CD4-positive, CD25-positive, alpha-beta regulatory T cell (primary cell): ENCODE measurements at regions not wholly inside any gene's neighbourhood (a gene's known extent, or its start where the extent isn't known, plus 50 kb on each side); places are given as distances from the start of the nearest gene placed in this dataset.

Experiments
- ATAC-seq, 2 donors: fragments of 150-1000 bp; cut with Tn5 transposase; one replicate each; pipeline ENCODE4 v1.10.0; 2021; ENCODE audit warnings: low read depth in 2 of 2, moderate number of reproducible peaks in 2 of 2, moderate library complexity in 1 of 2
- DNase-seq, 3 donors: peaks; one replicate each; pipeline versions ENCODE4 v3.0.0 to v3.0.0-alpha.2; 2012 to 2022; ENCODE audit warnings: mixed read lengths in 1 of 3
- H3K27ac ChIP-seq: one replicate; pipeline ENCODE4 v1.7.0; 2013; ENCODE audit warnings: mild to moderate bottlenecking, low read length; ENCODE audit not compliant: insufficient read depth, poor library complexity, severe bottlenecking
- H3K27me3 ChIP-seq: one replicate; pipeline ENCODE4 v1.7.0; 2013; ENCODE audit warnings: low read length; ENCODE audit not compliant: control insufficient read depth, insufficient read depth
- H3K36me3 ChIP-seq: one replicate; pipeline ENCODE4 v1.7.0; 2013; ENCODE audit warnings: mild to moderate bottlenecking, low read length, moderate library complexity; ENCODE audit not compliant: control insufficient read depth, insufficient read depth
- H3K4me1 ChIP-seq: 2 replicates; pipeline ENCODE4 v1.7.0; 2013; ENCODE audit warnings: mild to moderate bottlenecking, low read length; ENCODE audit not compliant: insufficient read depth, control insufficient read depth, poor library complexity, severe bottlenecking
- H3K4me3 ChIP-seq: one replicate; pipeline ENCODE4 v1.7.0; 2013; ENCODE audit warnings: low read depth, mild to moderate bottlenecking, low read length, moderate library complexity
- H3K9me3 ChIP-seq, 2 experiments: 1 replicate in 1 of 2; 2 replicates in 1 of 2; pipeline ENCODE4 v1.7.0; 2013; ENCODE audit warnings: low read length in 2 of 2, mild to moderate bottlenecking in 1 of 2, moderate library complexity in 1 of 2; ENCODE audit not compliant: control insufficient read depth in 2 of 2
- H3K27ac Mint-ChIP-seq, 3 donors: one replicate each; pipeline ENCODE4 v1.8.0; 2020 to 2022; ENCODE audit warnings: mild to moderate bottlenecking in 3 of 3, mixed read lengths in 3 of 3, moderate library complexity in 2 of 3
- H3K27me3 Mint-ChIP-seq: one replicate; pipeline ENCODE4 v1.8.0; 2022; ENCODE audit warnings: mild to moderate bottlenecking, mixed read lengths
- H3K36me3 Mint-ChIP-seq: one replicate; pipeline ENCODE4 v1.8.0; 2020; ENCODE audit warnings: mixed read lengths
- H3K4me1 Mint-ChIP-seq, 4 donors: one replicate each; pipeline ENCODE4 v1.8.0; 2020 to 2022; ENCODE audit warnings: mixed read lengths in 4 of 4, mild to moderate bottlenecking in 1 of 4
- H3K4me3 Mint-ChIP-seq, 4 donors: one replicate each; pipeline ENCODE4 v1.8.0; 2020 to 2022; ENCODE audit warnings: mild to moderate bottlenecking in 4 of 4, mixed read lengths in 4 of 4, moderate library complexity in 3 of 4
- H3K9me3 Mint-ChIP-seq, 7 donors: one replicate each; pipeline ENCODE4 v1.8.0; 2020 to 2022; ENCODE audit warnings: mixed read lengths in 7 of 7, mild to moderate bottlenecking in 3 of 7, moderate library complexity in 2 of 7

DNA sequence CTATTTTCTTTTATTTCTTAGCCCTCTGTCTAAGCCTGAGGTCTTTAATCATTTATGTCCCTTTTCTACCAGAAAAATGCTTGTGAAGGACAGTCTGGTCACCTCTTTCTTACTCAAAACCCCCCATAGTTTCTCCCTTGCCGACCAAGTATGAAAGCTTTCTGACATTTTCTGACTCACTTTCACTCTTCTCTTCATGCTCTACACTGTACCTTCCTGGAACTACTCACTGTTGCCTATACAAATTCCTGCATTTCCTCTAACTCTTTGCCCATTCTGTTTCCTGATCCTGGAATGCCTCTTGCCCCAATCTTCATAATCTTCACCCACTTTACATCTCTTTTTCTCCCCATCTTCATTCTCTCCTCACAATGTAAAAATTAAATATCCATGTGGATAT is 380.0 kb downstream of the HHIPL2 start:
- no peak overlapping the region for H3K27ac ChIP-seq
- no peak overlapping the region for H3K4me3 ChIP-seq
- H3K4me1 Mint-ChIP-seq, result peaks cover 0 to 5% (median under 1%) of the 10 kb centered on the region in 4 donors
- DNase-seq (no peak), ATAC-seq (no peak)
- H3K27ac Mint-ChIP-seq, result no peak overlapping the region
- H3K9me3 Mint-ChIP-seq, result peaks cover 0 to 15% (median 8%) of the 10 kb centered on the region in 7 donors
- no peaks in the 10 kb centered on the region for H3K36me3 ChIP-seq
- peaks cover 4% of the 10 kb centered on the region for H3K36me3 Mint-ChIP-seq
- H3K9me3 ChIP-seq, result peaks cover 8% of the 10 kb centered on the region in 2 experiments
- no peaks in the 10 kb centered on the region for H3K27me3 Mint-ChIP-seq
- no peaks in the 10 kb centered on the region for H3K4me1 ChIP-seq
- peaks cover 2% of the 10 kb centered on the region for H3K27me3 ChIP-seq
- H3K4me3 Mint-ChIP-seq, result no peak overlapping the region

- no peaks in the 10 kb centered on the region for H3K27me3 Mint-ChIP-seq
- Histone ChIP-seq H3K27me3 (peaks cover 2% of the 10 kb centered on the region), H3K4me1 (no peaks in the 10 kb centered on the region), H3K9me3 (peaks cover 7 to 8% of the 10 kb centered on the region in 2 experiments), H3K36me3 (no peaks in the 10 kb centered on the region), H3K4me3 (no peak overlapping the region), H3K27ac (no peak overlapping the region)
- peaks cover 0 to 9% (median 5%) of the 10 kb centered on the region in 7 donors for H3K9me3 Mint-ChIP-seq
- peaks cover 0 to 5% (median under 1%) of the 10 kb centered on the region in 4 donors for H3K4me1 Mint-ChIP-seq
- H3K36me3 Mint-ChIP-seq, result peaks cover 4% of the 10 kb centered on the region
- ATAC-seq (no peak), DNase-seq (peak in 1 of 3 donors; percentile 7)
- no peak overlapping the region for H3K27ac Mint-ChIP-seq
- no peak overlapping the region for H3K4me3 Mint-ChIP-seq
Observed at GRCh38 chr1:222167111-222167510, 380.8 kb downstream of the HHIPL2 start.

DNA sequence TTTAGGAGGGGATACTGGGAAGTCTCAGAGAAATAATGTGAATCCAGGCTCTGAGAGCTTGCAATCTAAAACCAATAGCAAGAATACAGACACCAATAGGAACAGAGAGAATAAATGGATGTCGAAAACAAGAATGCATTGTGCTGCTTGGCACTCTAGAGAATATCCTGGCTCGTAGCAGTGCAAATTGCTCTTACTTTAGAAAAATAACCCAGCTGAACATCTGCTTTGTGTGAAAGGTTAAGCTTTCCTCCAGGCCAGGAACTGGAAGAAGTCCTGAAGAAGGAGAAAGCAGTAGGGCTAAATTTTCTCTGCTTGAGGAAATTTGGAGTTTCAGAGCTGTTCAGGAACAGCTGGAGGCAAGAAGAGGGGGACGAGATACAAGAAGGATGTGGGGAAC is 382.3 kb downstream of the HHIPL2 start:
- Histone ChIP-seq H3K36me3 (no peaks in the 10 kb centered on the region), H3K4me3 (no peak overlapping the region), H3K4me1 (no peaks in the 10 kb centered on the region), H3K9me3 (peaks cover 3% of the 10 kb centered on the region in 2 experiments), H3K27ac (no peak overlapping the region), H3K27me3 (no peaks in the 10 kb centered on the region)
- peaks cover 0 to 7% (median 1%) of the 10 kb centered on the region in 7 donors for H3K9me3 Mint-ChIP-seq
- no peak for DNase-seq
- H3K4me3 Mint-ChIP-seq, result no peak overlapping the region
- H3K27ac Mint-ChIP-seq, result no peak overlapping the region
- peaks cover 0 to 5% (median under 1%) of the 10 kb centered on the region in 4 donors for H3K4me1 Mint-ChIP-seq
- H3K27me3 Mint-ChIP-seq, result no peaks in the 10 kb centered on the region
- H3K36me3 Mint-ChIP-seq, result peaks cover 4% of the 10 kb centered on the region
- ATAC-seq, result no peak

DNA sequence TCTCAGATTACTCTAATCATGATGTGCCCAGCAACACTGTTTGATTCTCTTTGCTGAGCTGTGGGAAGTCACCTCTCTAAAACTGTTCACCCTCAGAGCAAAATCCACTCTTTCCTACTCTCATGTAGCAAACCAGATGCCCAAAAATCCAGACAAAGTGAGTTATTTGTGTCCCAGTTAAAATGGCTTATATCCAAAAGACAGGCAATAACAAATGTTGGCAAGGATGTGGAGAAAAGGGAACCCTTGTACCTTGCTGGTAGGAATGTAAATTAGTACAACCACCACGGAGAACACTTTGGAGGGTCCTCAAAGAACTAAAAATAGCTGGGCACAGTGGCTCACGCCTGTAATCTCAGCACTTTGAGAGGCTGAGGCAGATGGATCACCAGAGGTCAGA is 384.0 kb downstream of the HHIPL2 start:
- DNase-seq (no peak), ATAC-seq (no peak)
- no peaks in the 10 kb centered on the region for H3K4me1 ChIP-seq
- Mint-ChIP-seq H3K36me3 (peaks cover 4% of the 10 kb centered on the region), H3K4me1 (peaks cover 0 to 5% (median under 1%) of the 10 kb centered on the region in 4 donors), H3K4me3 (no peak overlapping the region), H3K27me3 (no peaks in the 10 kb centered on the region), H3K9me3 (peaks cover 0 to 7% (median 1%) of the 10 kb centered on the region in 7 donors), H3K27ac (no peak overlapping the region)
- H3K36me3 ChIP-seq, result no peaks in the 10 kb centered on the region
- no peaks in the 10 kb centered on the region for H3K9me3 ChIP-seq
- H3K4me3 ChIP-seq, result no peak overlapping the region
- H3K27me3 ChIP-seq, result no peaks in the 10 kb centered on the region
- no peak overlapping the region for H3K27ac ChIP-seq

- Histone ChIP-seq H3K36me3 (no peaks in the 10 kb centered on the region), H3K9me3 (peaks cover 1 to 7% of the 10 kb centered on the region in 2 experiments), H3K27ac (no peak overlapping the region), H3K4me3 (no peak overlapping the region), H3K4me1 (no peaks in the 10 kb centered on the region), H3K27me3 (no peaks in the 10 kb centered on the region)
- Mint-ChIP-seq H3K4me1 (no peaks in the 10 kb centered on the region), H3K36me3 (no peaks in the 10 kb centered on the region), H3K9me3 (peaks cover 0 to 16% (median 6%) of the 10 kb centered on the region in 7 donors), H3K27me3 (peaks cover 4% of the 10 kb centered on the region), H3K27ac (no peak overlapping the region), H3K4me3 (no peak overlapping the region)
- DNase-seq (no peak), ATAC-seq (no peak)
Observed at GRCh38 chr1:222161676-222162075, 386.2 kb downstream of the HHIPL2 start.

GRCh38 chr1:222157612-222158011 is 390.3 kb downstream of the HHIPL2 start:
- Histone ChIP-seq H3K27ac (no peak overlapping the region), H3K27me3 (no peaks in the 10 kb centered on the region), H3K4me1 (no peaks in the 10 kb centered on the region), H3K4me3 (no peak overlapping the region), H3K36me3 (no peaks in the 10 kb centered on the region), H3K9me3 (peaks cover 1 to 7% of the 10 kb centered on the region in 2 experiments)
- DNase-seq, result no peak
- H3K4me3 Mint-ChIP-seq, result no peak overlapping the region
- no peaks in the 10 kb centered on the region for H3K36me3 Mint-ChIP-seq
- ATAC-seq, result no peak
- peaks cover 4% of the 10 kb centered on the region for H3K27me3 Mint-ChIP-seq
- H3K27ac Mint-ChIP-seq, result peak overlapping the region in 1 of 3 donors; percentile 39
- H3K9me3 Mint-ChIP-seq, result peaks cover 0 to 16% (median 4%) of the 10 kb centered on the region in 7 donors
- H3K4me1 Mint-ChIP-seq, result no peaks in the 10 kb centered on the region

GRCh38 chr1:222140206-222140605 is 398.3 kb upstream of the DUSP10 start:
- Mint-ChIP-seq H3K4me1 (no peaks in the 10 kb centered on the region), H3K4me3 (no peak overlapping the region), H3K9me3 (peaks cover 0 to 6% (median 2%) of the 10 kb centered on the region in 7 donors), H3K36me3 (no peaks in the 10 kb centered on the region), H3K27me3 (peaks cover 5% of the 10 kb centered on the region), H3K27ac (no peak overlapping the region)
- H3K4me3 ChIP-seq, result no peak overlapping the region
- no peaks in the 10 kb centered on the region for H3K27me3 ChIP-seq
- H3K9me3 ChIP-seq, result no peaks in the 10 kb centered on the region
- no peaks in the 10 kb centered on the region for H3K4me1 ChIP-seq
- DNase-seq (no peak), ATAC-seq (no peak)
- H3K36me3 ChIP-seq, result no peaks in the 10 kb centered on the region
- H3K27ac ChIP-seq, result no peak overlapping the region

- H3K4me1 Mint-ChIP-seq, result no peaks in the 10 kb centered on the region
- no peak overlapping the region for H3K4me3 ChIP-seq
- H3K9me3 ChIP-seq, result no peaks in the 10 kb centered on the region
- no peak overlapping the region for H3K4me3 Mint-ChIP-seq
- H3K27ac Mint-ChIP-seq, result no peak overlapping the region
- DNase-seq, result no peak
- H3K36me3 Mint-ChIP-seq, result no peaks in the 10 kb centered on the region
- H3K4me1 ChIP-seq, result no peaks in the 10 kb centered on the region
- peaks cover 0 to 6% (median 3%) of the 10 kb centered on the region in 7 donors for H3K9me3 Mint-ChIP-seq
- H3K27me3 Mint-ChIP-seq, result peaks cover 5% of the 10 kb centered on the region
- no peak for ATAC-seq
- no peaks in the 10 kb centered on the region for H3K27me3 ChIP-seq
- no peaks in the 10 kb centered on the region for H3K36me3 ChIP-seq
- no peak overlapping the region for H3K27ac ChIP-seq
Observed at GRCh38 chr1:222138095-222138494, 396.2 kb upstream of the DUSP10 start.
